Activated CD4-positive, alpha-beta T cell treated with anti-CD3 and anti-CD28 coated beads, Interleukin-2, amount 50 U/mL, for 16 hours (primary cell): ENCODE measurements at regions not wholly inside any gene's neighbourhood (a gene's known extent, or its start where the extent isn't known, plus 50 kb on each side); places are given as distances from the start of the nearest gene placed in this dataset.
"Not testable (repeated sequence)": the region's sequence is repeated elsewhere in the genome, so short reads cannot be mapped to it uniquely, and the experiment has no call there.

Source experiments
- DNase-seq: peaks from one replicate; pipeline ENCODE4 v3.0.0-alpha.2; 2020

DNA sequence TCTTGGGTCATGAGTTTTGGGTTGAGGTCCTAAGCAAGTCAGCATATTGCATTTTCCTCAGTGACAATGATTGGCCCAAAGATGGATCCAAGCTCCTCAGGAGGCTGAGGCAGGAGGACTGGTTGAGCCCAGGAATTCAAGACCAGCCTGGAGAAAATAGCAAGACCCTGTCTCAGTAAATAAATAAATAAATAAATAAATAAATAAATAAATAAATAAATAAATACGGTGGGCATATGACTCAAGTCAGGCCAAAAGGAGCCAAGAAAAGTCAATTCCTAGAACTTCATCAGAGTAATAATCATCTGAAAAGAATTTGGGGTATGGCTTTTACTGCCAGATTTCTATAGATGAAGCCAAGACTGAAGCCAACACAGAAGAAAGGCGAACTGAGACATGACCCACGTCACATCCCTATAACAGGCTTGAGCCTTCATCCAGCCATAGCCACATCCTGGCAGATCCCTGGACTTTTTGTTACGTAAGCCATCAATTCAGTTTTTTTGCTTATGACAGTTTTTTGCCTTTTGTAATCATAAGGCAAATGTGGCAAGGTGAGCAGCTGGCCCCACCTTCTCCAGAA lies 88.5 kb upstream of the NFASC start:
- DNase-seq: no peak

DNA sequence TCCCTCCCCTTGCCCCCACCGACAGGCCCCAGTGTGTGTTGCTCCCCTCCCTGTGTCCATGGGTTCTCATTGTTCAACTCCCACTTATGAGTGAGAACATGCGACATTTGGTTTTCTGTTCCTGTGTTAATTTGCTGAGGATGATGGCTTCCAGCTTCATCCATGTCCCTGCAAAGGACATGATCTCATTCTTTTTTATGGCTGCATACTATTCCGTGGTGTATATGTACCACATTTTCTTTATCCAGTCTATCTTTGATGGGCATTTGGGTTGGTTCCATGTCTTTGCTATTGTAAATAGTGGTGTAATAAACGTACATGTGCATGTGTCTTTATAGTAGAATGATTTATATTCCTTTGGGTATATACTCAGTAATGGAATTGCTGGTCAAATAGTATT lies 85.6 kb upstream of the NFASC start:
- DNase-seq: not testable (repeated sequence)

DNA sequence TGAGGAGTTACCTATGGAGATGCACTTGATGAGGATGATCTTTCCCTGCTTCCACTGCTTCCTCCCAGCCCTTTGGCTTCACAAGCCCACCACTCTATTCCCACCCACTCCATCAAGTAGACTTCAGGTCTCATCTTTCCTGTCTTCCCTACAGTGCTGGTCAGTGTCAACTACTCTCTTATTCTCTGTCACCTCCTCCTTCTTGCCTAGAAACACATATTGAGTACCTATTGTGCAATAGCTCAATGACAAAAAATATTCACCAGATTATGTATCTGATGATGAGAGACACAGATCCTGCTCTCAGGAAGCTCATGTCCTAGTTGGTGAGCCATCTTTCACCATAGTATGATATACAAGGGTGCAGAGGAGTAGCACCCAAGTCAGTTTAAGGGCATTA lies 82.2 kb upstream of the NFASC start:
- DNase-seq: no peak

DNA sequence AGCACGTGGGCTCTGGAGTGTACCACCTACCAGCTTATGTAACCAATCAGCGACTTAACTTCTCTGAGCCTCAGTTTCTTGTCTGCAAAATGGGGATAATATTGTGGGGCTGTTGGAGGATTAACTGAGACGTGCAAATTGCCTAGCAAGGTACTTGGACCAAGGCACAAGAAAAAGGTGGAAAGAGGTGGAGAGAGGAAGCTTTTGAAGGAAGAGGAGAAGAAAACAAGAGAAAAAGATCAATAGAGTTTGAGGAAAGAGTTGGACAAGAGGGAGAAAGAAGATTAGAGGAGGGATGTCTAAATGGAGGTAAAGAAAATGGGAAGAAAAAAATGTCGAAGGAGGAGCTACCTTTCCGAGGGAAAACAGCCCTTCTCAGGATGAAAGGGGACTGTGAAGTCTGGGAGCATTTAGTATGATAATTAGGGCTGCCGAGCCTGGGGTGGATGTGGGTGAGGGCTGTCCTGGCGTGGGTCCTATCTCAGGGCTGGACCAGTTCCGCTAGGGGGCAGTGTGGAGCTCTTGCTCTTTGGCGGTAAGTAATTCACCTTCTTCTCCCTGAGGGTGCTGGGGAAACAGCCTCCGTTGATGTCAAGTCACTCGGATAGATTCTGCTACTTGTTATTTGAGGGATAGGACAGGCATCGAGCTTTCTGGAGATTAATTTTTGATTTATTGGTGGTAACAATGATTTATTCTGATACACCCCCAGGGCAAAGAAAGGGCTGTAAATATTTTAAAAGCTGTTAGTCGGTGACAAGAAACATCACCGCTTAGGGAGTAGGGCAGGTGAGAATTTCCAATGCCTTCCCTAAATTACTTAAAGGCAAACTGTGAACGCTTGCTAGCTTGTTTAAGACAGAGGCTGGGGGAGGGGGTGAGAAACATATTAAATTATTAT lies 79.0 kb upstream of the NFASC start:
- peak; percentile 75 for DNase-seq

DNA sequence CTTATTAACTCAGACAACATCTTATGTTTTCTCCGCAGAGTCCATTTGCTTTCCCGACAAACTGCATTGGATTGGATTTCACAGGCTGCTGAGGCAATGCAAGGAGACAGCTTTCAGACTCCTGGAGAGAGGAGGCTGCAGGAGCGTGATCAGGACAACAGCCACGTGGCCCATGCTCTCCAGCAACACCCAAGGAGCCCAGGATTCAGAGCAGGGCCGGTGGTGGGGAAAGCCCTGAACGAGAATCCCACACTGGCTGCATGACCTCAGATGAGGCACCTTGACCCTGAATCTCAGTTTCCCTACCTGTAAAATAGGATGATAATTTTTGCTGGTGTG lies 78.3 kb upstream of the NFASC start:
- no peak for DNase-seq

GRCh38 chr1:204793259-204793914 lies 77.3 kb upstream of the NFASC start:
- DNase-seq: no peak

- DNase-seq: not testable (repeated sequence)
Observed at GRCh38 chr1:204796886-204797285, 73.8 kb upstream of the NFASC start.

DNA sequence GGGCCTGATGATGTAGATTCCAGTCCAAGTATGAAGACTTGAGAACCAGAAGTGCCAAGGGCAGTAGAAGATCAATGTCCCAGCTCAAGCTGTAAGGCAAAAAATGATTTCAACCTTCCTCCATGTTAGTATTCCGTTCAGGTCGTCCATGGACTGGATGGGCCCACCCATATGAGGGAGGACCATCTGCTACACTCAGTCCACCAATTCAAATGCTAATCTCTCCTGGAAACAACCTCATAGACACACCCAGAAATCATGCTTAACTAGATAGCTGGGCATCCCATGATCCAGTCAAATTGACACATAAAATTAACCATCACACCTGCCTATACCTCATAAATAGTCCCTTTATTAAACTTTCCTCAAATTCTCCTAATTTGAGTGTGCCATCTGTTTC lies 73.3 kb upstream of the NFASC start:
- no peak for DNase-seq

DNA sequence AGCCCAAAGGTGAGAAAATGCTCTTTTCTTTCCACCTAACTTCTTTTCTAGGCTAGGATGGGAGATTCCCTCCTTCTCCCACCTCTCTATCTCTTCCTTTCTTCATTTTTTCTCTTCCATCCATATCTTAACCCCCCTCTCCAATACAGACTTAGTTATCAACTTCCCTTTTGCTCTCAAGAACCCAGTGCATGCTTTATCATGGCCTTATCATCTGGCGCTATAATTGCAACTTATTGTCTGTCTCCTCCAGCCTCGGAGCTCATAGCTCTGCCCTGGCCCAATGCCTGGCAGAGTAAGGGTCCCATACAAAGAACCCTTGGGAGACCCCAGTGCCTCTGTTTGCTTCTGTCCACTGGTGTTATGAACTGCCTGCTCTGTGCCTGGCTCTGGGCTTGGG lies 71.0 kb upstream of the NFASC start:
- no peak for DNase-seq

DNA sequence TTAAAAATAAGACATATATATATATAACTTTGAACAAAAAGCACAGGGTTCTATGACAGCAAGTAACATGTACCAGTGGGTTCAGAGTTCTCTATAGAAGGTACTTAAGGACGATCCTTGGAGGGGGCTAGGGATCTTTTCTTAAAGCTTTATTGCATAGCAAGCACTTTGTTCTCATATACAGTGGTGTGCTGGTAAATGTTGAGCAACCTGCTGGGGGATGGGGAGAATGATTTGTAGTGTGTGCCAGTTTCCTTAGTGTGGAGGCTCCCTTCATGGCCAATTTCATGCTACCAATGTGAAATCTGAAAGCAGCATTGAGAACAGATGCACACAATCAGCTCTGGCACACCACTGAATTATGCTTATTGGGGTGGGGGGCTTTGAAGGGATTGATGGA lies 69.5 kb upstream of the NFASC start:
- DNase-seq: no peak

- peak; percentile 2 for DNase-seq
Observed at GRCh38 chr1:204802401-204803175, 68.1 kb upstream of the NFASC start.

GRCh38 chr1:204803607-204804006 lies 67.1 kb upstream of the NFASC start:
- DNase-seq: no peak

GRCh38 chr1:204806943-204807687 lies 63.5 kb upstream of the NFASC start:
- peak; percentile 87 for DNase-seq

DNA sequence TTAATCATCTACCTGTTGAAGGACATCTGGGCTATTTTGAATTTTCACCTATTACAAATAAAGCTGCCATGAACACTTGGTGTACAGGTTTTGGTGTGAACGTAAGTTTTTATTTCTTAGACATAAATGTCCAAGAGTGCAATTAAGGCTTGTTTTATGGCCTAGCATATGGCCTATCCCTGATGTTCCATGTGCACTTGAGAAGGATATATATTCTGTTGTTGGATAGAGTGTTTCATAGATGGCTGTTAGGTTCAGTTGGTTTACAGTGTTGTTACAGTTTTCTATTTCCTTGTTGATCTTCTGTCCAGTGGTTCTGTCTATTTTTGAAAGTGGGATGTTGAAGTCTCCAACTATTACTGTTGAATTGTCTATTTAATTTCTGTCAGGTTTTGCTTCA lies 61.2 kb upstream of the NFASC start:
- no peak for DNase-seq

GRCh38 chr1:204812842-204813241 lies 57.8 kb upstream of the NFASC start:
- no peak for DNase-seq

GRCh38 chr1:204813522-204813921 lies 57.1 kb upstream of the NFASC start:
- DNase-seq: no peak

- DNase-seq: no peak
Observed at GRCh38 chr1:204814166-204814884, 56.3 kb upstream of the NFASC start.

- no peak for DNase-seq
Observed at GRCh38 chr1:204817341-204817740, 53.3 kb upstream of the NFASC start.

DNA sequence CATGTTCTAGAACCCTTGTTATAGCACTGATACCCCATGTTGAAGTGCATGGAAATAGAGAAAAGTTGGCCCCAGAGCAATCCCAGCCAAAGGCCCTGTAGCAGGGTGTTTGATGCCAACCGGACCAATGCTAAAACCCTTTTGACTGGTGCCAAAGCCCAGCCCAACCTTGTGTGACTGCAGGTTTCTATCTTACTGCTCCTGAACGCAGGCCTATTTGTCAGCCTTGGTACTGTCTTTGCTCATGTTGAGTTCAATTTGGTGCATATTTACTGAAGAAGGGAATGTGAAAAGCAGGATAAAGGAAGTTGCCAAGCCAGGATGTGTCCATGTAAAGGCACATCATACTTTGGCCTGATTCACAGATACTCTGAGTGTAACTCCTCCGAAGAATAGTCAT lies 51.7 kb upstream of the NFASC start:
- DNase-seq: no peak

DNA sequence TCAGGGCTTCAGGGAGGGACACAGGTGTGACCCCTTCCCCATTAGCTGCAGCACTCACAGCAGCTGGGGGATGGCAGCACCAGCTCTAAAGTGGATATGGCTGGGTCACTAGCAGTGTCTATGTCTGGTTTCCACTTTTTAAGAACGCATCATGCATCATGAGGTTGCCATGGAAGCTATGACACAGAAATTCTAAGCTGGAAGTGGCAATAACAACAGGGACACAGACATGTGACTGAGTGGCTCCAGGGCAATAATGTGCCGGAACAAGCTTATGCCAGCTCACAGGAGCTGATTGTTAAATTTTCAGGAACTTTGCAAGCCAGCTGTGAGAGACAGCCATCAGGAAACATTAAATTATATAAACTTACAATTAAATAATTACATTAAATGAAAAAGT lies 51.2 kb upstream of the NFASC start:
- no peak for DNase-seq
